ENCODE measurements at regions not wholly inside any gene's neighbourhood (a gene's known extent, or its start where the extent isn't known, plus 50 kb on each side); places are given as distances from the start of the nearest gene placed in this dataset.

- TF ChIP-seq, protein P1, sequence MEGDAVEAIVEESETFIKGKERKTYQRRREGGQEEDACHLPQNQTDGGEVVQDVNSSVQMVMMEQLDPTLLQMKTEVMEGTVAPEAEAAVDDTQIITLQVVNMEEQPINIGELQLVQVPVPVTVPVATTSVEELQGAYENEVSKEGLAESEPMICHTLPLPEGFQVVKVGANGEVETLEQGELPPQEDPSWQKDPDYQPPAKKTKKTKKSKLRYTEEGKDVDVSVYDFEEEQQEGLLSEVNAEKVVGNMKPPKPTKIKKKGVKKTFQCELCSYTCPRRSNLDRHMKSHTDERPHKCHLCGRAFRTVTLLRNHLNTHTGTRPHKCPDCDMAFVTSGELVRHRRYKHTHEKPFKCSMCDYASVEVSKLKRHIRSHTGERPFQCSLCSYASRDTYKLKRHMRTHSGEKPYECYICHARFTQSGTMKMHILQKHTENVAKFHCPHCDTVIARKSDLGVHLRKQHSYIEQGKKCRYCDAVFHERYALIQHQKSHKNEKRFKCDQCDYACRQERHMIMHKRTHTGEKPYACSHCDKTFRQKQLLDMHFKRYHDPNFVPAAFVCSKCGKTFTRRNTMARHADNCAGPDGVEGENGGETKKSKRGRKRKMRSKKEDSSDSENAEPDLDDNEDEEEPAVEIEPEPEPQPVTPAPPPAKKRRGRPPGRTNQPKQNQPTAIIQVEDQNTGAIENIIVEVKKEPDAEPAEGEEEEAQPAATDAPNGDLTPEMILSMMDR (IDR thresholded peaks at IDR 0.05): no peak
- TF ChIP-seq POLR2A (IDR thresholded peaks at IDR 0.05): no peak
These were observed 577.4 kb downstream of the LMO4 start for GRCh38 chr1:87906078-87906477.
